DND-41 (cell line): ENCODE measurements at regions not wholly inside any gene's neighbourhood (a gene's known extent, or its start where the extent isn't known, plus 50 kb on each side); places are given as distances from the start of the nearest gene placed in this dataset.

Experiments used
- ATAC-seq: fragments of 200-7000 bp; cut with Tn5 transposase; 3 replicates; pipeline ENCODE4 v1.9.1; 2021; ENCODE audit warnings: low read depth; ENCODE audit not compliant: insufficient read depth
- DNase-seq: peaks from one replicate; pipeline ENCODE4 v3.0.0-alpha.2; 2020
- H2AFZ ChIP-seq: 2 replicates; pipeline ENCODE4 v1.6.0; 2012; ENCODE audit warnings: low read depth, low read length
- H3K27ac ChIP-seq: 2 replicates; pipeline ENCODE4 v1.5.1; 2012; ENCODE audit warnings: low read length, inconsistent platforms
- H3K27me3 ChIP-seq: fragments of 200-600 bp; sonication (generic); 2 replicates; pipeline ENCODE4 v1.6.0; 2012; ENCODE audit warnings: low read length, mild to moderate bottlenecking, inconsistent platforms; ENCODE audit not compliant: insufficient read depth, poor library complexity
- H3K36me3 ChIP-seq: 2 replicates; pipeline ENCODE4 v1.5.1; 2012; ENCODE audit warnings: low read length, inconsistent platforms; ENCODE audit not compliant: insufficient read depth
- H3K4me1 ChIP-seq: 2 replicates; pipeline ENCODE4 v1.5.1; 2012; ENCODE audit warnings: mild to moderate bottlenecking, low read length; ENCODE audit not compliant: insufficient read depth
- H3K4me2 ChIP-seq: 2 replicates; pipeline ENCODE4 v1.6.0; 2012; ENCODE audit warnings: mild to moderate bottlenecking, moderate library complexity, low read length, inconsistent platforms; ENCODE audit not compliant: insufficient read depth
- H3K4me3 ChIP-seq, 2 experiments: fragments of 200-600 bp in 1 of 2; shearing (Covaris generic) in 1 of 2; 2 replicates each; pipeline ENCODE4 v1.5.1; 2012 to 2016; ENCODE audit warnings: inconsistent platforms in 2 of 2, low read length in 2 of 2, mild to moderate bottlenecking in 2 of 2, low read depth in 1 of 2, moderate library complexity in 1 of 2
- H3K79me2 ChIP-seq: 2 replicates; pipeline ENCODE4 v1.6.0; 2012; ENCODE audit warnings: low read length, inconsistent platforms; ENCODE audit not compliant: insufficient read depth
- H3K9ac ChIP-seq: 2 replicates; pipeline ENCODE4 v1.6.0; 2012; ENCODE audit warnings: low read depth, mild to moderate bottlenecking, inconsistent platforms, low read length, moderate library complexity
- H3K9me3 ChIP-seq: 2 replicates; pipeline ENCODE4 v1.5.1; 2012; ENCODE audit warnings: low read length, moderate library complexity, mild to moderate bottlenecking, inconsistent platforms; ENCODE audit not compliant: insufficient read depth, severe bottlenecking
- H4K20me1 ChIP-seq: 2 replicates; pipeline ENCODE4 v1.6.0; 2012; ENCODE audit warnings: low read length; ENCODE audit not compliant: insufficient read depth
- EZH2 ChIP-seq: IDR thresholded peaks from 3 replicates; pipeline ENCODE4 v1.6.1; 2012; ENCODE audit warnings: borderline replicate concordance, low read depth, mild to moderate bottlenecking, moderate library complexity, low read length, inconsistent platforms; ENCODE audit not compliant: severe bottlenecking
- TF ChIP-seq, protein P1 (sequence below): IDR thresholded peaks from 2 replicates; pipeline ENCODE4 v1.5.1; 2012; ENCODE audit warnings: borderline replicate concordance, low read length, moderate library complexity, mild to moderate bottlenecking; ENCODE audit not compliant: poor library complexity, severe bottlenecking; ENCODE audit errors: extremely low read depth

DNA sequence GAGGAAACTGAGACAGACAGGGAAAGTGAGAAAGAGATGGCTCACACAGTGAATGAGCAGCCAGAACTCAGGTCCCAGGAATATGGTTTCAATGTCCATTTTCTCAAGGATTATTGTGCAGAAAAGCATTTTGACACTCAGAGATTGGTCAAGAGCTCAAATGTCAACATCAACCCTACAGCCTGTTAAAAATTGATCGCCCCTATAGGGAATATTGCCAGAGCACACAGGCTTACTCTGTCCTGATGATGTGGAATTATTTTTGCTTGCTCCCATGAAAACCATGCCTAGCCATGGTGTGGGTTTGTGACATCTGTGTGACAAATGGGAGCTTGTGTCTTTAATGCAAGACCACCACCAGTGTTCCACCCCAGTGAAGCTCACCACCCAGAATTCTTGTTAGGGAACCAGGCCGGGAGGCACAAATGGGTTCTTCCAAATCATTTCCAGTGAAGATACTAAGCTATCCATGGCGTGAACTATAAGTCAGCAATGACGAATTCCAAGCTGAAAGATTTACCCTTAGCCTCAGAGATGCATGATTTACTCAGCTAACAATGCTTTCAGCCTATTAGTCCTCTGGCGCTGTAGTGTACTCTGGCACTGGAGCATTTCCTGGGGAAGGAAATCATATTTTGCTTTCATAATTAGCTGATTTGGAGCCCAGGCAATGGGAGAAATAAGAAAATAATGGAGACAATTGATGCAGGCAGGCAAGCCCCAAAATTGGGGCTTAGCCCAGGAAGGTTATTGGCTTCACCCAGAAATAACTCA, 1188.2 kb upstream of the TMEM132C start:
- Histone ChIP-seq H3K4me3 (no peak overlapping the region), H3K27ac (no peak overlapping the region), H3K9me3 (no peaks in the 10 kb centered on the region), H3K79me2 (no peaks in the 10 kb centered on the region), H3K36me3 (no peaks in the 10 kb centered on the region), H4K20me1 (no peaks in the 10 kb centered on the region), H3K4me2 (no peak overlapping the region), H3K4me1 (peaks cover 11% of the 10 kb centered on the region), H2AFZ (no peak overlapping the region), H3K9ac (no peak overlapping the region), H3K27me3 (no peaks in the 10 kb centered on the region)
- ATAC-seq (no peak), DNase-seq (no peak)
- TF ChIP-seq EZH2, result no peak
- TF ChIP-seq, protein P1, sequence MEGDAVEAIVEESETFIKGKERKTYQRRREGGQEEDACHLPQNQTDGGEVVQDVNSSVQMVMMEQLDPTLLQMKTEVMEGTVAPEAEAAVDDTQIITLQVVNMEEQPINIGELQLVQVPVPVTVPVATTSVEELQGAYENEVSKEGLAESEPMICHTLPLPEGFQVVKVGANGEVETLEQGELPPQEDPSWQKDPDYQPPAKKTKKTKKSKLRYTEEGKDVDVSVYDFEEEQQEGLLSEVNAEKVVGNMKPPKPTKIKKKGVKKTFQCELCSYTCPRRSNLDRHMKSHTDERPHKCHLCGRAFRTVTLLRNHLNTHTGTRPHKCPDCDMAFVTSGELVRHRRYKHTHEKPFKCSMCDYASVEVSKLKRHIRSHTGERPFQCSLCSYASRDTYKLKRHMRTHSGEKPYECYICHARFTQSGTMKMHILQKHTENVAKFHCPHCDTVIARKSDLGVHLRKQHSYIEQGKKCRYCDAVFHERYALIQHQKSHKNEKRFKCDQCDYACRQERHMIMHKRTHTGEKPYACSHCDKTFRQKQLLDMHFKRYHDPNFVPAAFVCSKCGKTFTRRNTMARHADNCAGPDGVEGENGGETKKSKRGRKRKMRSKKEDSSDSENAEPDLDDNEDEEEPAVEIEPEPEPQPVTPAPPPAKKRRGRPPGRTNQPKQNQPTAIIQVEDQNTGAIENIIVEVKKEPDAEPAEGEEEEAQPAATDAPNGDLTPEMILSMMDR, result no peak

DNA sequence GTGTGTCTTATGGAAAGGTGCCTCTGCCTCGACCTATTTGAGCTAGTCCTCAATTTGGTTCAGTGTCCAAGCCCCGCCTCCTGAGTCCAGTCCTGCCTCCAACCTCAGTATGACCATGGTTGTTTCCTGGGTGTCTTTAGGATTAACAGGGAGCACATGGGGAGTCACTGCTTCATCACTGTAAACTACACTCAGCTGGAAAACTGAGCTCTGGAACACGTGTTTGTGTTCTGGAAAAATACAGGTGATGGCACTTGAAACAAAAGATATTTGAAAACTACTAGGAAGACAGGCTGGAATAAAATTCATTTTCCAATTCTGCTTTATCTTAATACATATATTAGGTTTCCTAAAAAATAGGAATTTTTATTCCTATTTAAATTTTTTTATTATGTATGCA, 1187.3 kb upstream of the TMEM132C start:
- no peaks in the 10 kb centered on the region for H3K27me3 ChIP-seq
- H3K27ac ChIP-seq, result no peak overlapping the region
- H2AFZ ChIP-seq, result no peak overlapping the region
- H3K4me3 ChIP-seq, result no peak overlapping the region
- ATAC-seq (no peak), DNase-seq (no peak)
- H4K20me1 ChIP-seq, result no peaks in the 10 kb centered on the region
- H3K36me3 ChIP-seq, result no peaks in the 10 kb centered on the region
- H3K9ac ChIP-seq, result no peak overlapping the region
- no peak overlapping the region for H3K4me2 ChIP-seq
- H3K4me1 ChIP-seq, result peaks cover 14% of the 10 kb centered on the region
- H3K79me2 ChIP-seq, result no peaks in the 10 kb centered on the region
- TF ChIP-seq EZH2, result no peak
- TF ChIP-seq, protein P1, result no peak
- H3K9me3 ChIP-seq, result no peaks in the 10 kb centered on the region

- ATAC-seq (no peak), DNase-seq (no peak)
- TF ChIP-seq, protein P1, result no peak
- no peak for TF ChIP-seq EZH2
- H3K4me2 ChIP-seq, result no peak overlapping the region
- no peak overlapping the region for H3K4me3 ChIP-seq
- H3K27me3 ChIP-seq, result no peaks in the 10 kb centered on the region
- H3K4me1 ChIP-seq, result peaks cover 14% of the 10 kb centered on the region
- no peak overlapping the region for H3K9ac ChIP-seq
- no peaks in the 10 kb centered on the region for H3K9me3 ChIP-seq
- H3K36me3 ChIP-seq, result no peaks in the 10 kb centered on the region
- H3K79me2 ChIP-seq, result no peaks in the 10 kb centered on the region
- no peaks in the 10 kb centered on the region for H4K20me1 ChIP-seq
- H3K27ac ChIP-seq, result no peak overlapping the region
- H2AFZ ChIP-seq, result no peak overlapping the region
Observed at GRCh38 chr12:127081058-127081457, 1185.9 kb upstream of the TMEM132C start.
